Stimulated activated CD4-positive, alpha-beta T cell treated with anti-CD3 and anti-CD28 coated beads, Interleukin-2, amount 100 ng/mL, for 24 hours (primary cell): ENCODE measurements at regions not wholly inside any gene's neighbourhood (a gene's known extent, or its start where the extent isn't known, plus 50 kb on each side); places are given as distances from the start of the nearest gene placed in this dataset.

ENCODE experiments used
- DNase-seq, 2 donors: peaks; one replicate each; pipeline ENCODE4 v3.0.0-alpha.2; 2020

DNA sequence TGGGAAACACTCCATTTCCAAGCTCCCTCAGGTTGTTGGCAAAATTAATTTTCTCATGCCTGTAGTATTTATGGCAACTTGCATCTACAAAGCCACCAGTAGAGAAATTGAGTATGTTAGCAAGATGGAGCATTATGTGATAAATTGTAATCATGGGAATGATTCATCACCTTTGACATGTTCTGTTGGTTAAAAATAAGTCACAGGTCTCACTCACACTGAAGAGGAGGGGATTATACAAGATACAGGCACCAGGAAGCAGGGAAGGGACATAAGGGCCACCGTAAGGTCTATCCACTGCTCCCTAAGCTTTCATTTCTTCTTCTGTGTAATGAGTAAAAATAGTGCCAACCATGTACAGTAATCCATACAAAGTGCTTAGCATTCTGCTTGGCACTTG, 313.0 kb downstream of the GBA3 start:
- no peak for DNase-seq

DNA sequence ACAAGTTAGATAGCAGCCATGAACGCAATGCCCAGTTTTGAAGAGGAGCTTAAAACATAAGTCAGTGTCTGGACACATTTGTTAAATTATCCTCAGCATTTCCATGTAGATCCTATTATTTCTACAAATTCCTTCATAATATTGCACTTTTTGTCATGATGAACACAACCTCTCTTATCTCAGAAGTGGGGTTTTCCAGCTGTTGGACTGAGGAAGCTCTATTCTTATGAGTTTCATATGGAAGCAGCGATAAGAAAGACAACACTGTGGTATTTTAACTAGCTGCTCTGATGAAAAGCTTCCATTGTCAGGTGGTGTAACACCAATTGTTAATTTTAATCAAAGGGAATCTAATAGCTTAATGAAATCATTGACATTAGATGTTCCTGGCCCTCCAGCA, 308.7 kb downstream of the GBA3 start:
- DNase-seq, result no peak

DNA sequence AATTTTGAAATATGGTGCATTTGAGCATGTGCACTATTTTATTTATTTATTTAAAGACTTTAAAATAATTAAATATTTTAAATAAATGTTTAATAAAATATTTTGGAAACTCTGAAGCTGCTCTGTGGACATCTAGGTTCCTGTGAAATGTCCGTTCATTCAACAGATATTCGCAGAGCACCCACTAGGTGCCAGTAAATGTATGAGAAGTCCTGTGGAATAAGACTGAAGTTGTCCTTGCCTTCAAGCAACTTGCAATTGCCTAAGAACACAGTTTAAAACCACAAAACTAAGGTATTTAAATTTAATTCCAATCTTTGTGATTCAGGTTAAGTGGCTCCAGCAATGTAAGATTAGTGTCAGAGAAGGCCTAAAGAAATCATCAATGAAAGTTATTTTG, 306.7 kb downstream of the GBA3 start:
- DNase-seq, result no peak

DNA sequence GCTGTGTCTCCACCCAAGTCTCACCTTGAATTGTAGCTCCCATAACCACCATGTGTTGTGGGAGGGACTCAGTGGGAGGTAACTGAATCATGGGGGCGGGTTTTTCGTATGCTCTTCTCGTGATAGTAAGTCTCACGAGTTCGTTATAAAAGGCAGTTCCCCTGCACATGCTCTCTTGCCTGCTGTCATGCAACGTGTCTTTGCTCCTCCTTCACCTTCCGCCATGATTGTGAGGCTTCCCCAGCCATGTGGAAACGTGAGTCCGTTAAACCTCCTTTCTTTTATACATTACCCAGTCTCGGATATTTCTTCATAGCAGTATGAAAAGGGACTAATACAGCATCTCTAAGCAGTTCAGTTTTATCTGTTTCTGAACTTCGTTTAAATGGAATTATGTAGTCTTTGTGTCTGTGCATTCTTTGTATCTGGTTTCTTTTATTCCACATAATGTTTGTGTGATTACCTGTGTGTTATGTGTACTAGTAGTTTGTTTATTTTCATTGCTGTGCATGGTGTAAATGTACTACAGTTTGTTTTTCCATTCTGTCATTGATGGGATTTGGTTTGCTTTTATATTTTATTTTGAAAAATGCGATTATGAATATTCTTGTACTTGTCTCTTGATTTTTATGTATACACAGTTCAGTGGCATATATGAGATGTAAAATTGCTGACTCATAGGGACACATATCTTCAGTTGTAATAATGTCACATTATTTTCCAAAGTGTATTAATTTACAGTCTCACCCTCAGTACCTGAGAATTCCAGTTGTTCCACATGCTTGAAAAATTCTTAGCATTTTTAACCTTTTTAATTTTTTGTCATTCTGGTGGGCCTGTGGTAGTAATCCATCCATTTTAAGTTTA, 304.9 kb downstream of the GBA3 start:
- no peak for DNase-seq

DNA sequence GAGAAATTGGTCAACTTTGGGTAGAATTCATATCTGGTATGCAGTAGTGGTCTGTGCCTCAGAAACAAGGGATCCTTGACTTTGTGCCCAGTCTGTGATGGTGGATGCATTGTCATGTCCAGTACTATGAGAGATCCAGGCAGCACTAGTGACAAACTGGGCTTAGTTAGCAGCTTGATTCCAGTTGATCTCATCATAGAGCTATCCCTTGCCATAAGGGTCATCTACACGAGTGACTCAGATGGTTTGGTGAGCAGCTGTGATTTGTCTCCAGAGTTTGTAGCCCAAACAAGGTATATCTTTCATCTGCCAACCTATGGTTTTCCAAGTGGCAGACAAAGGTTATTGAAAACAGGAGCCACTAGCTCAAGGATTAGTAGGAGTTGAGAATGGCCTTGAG, 298.8 kb downstream of the GBA3 start:
- no peak for DNase-seq

DNA sequence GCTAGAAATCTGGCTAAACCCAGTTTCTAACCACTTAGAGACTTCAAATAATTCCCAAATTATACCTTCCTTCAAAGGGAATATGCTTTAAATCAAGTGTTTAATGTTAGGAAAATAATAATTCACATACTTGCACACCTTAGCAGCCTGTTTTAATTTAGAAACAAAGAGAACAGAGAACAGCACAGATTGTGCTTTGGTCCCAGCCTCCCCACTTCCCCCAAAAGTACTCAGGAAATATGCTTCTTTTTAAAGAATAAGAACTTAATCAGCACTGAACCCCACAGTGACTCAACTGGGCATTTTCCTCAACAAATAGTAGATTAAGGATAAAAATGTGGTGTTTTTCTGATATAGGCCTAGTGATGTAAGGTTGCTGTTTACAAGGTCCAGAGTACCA, 295.8 kb downstream of the GBA3 start:
- DNase-seq, result no peak

DNA sequence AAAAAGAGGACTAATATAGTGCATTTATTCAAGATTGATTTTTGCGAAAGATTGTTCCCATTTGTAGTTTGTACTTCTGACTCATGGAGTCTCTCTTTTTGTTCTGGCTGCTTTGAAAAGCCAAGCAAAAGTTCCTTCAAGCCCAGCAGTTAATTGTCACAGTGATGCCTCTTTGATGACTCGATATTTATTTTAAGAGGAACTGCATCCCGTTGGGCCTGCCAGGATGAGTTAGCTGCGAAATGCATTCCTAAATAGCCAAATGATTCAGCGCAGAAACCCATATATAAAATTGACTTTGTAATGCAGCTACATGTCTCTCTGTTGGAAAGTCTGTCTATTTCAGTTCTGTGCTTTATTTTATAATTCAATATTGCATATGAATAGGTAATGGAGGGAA, 295.1 kb downstream of the GBA3 start:
- DNase-seq, result no peak

DNA sequence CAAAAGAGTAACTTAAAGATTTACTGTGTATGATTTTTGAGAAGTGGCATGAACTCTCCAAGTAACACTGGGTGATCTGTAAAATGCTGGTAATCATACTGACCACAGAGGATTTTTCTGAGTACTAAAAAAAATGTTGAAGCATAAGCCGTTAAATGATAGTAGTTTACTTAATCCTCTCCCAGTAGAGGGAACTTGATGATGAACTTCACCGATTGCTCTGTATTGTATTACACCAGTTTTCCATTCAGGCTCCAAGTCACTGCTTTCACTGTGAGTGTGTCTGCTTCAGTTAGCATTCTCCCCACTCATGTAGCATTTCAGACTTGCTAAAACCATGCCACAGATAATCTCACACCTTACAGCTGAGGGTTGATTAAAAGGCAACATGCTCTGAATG, 294.1 kb downstream of the GBA3 start:
- DNase-seq, result no peak

DNA sequence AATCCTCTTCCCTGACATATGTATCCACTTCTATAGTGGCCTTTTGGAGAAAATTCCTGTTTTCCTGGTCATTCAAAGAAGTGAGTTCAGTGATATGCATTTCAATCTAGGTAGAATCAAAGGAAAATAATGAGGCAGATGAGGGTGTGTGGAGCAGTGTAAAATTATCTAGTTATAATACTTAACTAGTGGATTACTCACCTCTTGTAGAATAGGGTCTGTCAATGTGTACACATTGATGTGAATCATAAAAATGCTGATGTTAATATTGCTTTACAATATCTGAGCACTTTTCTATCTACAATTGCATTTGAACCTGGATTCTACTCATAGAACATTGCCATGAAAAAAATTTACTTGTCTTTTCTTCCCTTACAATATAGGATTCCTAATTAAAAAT, 293.5 kb downstream of the GBA3 start:
- DNase-seq, result no peak

DNA sequence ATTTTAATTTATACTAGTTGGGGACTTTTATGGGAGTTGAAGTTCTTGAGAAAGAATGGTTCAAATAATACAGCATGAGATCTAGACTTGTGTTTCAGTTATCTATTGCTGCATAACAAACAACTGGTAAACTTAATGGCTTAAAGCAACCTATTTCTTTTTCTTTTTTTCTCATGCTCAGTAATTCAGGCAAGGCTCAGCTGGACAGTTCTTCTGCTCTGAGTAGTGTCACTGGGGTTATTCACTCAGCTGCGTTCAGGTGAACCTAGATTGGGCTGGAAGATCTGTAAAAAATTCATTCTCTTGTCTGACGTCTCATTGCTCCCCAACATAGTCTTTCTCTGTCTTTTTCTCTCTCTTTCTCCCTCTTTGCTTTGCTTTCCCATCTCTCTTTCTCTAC, 291.7 kb downstream of the GBA3 start:
- DNase-seq, result no peak

DNA sequence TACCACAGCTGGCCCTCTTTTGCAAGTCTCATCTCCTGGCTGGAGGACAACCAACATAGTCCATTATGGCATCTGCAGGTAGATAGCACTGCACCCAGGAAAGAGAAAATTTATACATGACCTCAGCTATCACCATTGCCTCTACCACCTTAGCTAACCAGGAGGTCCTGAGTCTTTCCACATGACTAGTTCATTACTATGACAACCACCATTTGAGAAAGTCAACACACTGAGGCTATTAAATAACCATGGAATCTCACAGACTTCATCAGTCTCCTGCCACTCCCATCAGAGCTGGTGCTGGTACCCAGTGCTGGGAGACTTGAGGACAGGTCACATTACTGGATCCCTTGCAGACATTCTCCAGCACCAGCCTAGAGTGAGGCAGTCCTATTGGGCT, 285.9 kb downstream of the GBA3 start:
- no peak for DNase-seq

DNA sequence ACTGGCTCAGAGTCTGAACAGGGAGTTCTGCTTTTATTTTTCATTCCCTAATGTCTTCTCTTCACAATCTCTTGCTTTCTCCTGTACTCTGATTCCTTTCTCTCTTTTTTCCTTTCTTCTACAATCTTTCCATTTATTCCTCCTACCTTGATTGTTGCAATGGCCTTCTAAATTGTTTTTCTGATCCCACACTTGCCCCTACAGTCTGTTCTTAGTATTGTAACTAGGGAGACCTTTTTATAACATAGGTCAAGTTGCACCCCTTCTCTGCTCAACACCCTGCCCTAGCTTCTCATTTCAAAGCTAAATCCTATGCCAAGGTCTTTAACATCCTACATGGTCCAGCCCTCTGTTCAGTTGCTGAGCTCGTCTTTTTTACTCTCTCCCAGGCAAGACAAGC, 277.9 kb downstream of the GBA3 start:
- DNase-seq, result no peak

DNA sequence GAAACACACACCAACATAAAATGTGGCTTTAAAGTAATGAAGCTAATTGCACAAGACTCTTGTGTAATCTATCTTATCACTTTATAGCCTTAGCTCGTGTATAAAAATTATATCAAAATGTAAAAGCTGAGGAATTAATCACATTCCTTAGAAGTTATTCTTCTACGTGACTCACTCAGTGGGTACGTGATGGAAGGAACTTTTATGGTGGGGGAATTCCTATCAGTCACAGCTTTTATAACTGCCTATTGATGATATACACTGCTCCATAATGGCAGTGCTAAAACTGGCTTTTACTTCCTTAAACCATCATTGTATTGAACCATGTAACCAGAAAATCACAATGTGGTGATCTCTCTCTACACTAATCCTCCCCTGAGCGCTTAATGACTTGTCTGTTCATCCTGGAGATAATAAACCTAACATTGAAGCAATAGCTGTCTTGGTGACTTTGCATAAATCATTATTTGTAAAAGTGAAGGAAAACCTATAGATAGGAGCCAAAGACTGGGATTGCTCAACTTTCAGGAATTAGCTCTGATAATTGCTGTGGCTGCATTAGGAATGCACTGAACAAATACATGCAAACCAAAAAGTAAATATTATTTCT, 276.7 kb downstream of the GBA3 start:
- no peak for DNase-seq

DNA sequence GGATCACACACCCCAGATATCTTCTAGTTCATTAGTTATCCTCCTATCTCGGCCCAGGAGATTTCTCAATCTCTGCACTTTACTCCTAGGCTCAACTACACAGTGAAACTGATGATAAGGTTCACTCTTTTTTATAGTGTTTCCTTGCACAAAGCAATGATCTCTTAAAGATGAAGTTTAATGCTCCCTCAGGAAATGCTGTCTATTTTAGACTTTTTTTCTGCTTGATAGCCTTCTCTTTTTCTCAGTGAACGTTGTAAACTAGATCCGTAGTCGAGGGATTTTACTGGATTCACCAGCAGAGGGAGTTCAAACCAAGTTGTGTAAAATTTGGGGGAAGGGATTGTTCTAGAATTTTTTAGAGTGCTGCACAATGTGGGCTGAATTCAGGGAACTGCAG, 269.6 kb downstream of the GBA3 start:
- no peak for DNase-seq

DNA sequence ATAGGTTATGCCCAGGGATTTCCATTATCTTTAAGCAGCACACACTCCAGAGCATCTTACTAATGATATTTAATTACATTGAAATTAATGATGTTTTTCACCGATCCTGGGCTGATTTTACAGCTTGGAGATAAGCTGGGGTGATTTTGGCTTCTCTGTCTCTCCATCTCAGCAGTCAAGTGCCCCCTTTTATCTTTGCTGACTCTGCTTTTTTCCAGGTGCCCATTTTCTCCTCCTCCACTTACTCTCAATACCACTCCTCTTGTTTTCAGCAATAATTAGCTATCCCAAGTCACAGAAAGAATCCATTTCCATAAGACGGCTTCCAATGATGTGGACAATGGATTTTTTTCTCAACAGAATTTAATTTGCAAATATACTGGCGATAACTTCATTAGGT, 266.7 kb downstream of the GBA3 start:
- DNase-seq, result no peak

DNA sequence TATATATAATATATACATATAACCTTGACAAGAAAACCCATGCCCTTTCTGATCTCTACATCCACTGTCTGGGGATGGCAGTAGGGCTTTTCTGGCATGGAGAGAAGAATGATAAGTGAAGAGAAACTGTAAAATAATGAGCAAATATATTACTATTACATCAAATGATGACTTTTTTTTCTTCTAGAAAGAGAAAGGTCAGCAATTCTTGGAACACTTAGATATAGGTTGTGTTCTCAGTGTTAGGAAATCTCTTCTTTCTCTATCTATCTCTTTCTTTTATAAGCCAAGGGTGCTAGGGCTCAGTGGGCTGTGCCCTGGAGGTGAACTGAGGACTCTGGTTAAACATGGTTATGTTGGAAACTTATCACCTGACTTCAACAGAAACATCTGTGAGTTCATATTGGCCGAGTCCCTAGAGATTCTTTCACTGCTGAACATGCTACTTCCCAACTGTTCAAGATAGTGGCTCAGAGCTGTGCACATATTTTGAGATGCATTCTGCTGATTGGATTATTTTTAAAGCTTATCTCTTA, 265.1 kb downstream of the GBA3 start:
- no peak for DNase-seq

DNA sequence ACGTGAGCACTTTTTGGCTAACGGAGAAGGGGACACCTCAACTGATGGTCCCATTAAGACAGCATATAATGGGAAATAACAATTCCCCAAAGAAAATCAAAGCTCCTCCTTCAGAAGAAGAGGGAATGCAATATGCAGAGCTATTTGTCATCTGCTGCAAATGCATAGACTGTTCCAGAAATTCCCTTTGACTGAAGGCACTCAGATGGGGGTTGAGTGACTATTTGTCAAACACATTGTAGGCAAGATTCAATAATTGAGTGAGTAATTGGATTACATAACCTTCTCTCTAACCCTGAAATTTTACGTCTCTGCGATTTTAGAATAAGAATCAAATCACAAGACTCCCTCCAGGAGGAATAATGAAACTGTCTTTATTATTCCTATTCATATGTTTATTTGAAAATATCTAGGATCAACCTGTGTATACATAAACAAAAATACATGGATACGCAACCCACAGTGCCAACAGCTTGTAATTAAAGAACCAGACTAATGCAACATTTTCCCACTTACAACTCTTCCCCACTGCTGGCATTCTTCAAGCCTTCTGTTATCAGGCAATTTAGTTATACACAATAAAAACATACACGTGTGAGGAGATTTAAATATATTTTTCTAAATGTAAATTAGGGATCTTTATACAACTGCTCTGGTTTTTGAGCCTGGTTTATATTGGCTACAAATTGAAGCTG, 256.6 kb downstream of the GBA3 start:
- DNase-seq, result no peak

DNA sequence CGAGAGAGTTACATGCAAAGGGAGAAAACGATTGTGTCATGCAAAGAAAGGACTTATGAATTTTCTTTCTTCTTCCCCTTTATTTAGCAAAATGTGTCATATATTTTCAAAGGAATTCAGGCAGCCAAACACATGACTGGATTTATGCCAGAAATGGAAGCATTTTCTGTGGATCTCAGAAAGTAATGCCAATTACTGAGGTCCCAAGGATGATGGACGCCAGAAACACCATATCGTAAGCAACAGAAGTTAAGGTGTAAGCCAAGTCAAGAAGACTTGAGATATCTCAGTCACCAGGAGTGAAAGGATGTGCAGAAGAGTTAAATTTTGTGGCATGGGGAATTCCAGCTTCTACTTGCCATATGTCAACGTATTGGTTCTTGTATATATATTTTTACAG, 255.1 kb downstream of the GBA3 start:
- DNase-seq, result no peak

DNA sequence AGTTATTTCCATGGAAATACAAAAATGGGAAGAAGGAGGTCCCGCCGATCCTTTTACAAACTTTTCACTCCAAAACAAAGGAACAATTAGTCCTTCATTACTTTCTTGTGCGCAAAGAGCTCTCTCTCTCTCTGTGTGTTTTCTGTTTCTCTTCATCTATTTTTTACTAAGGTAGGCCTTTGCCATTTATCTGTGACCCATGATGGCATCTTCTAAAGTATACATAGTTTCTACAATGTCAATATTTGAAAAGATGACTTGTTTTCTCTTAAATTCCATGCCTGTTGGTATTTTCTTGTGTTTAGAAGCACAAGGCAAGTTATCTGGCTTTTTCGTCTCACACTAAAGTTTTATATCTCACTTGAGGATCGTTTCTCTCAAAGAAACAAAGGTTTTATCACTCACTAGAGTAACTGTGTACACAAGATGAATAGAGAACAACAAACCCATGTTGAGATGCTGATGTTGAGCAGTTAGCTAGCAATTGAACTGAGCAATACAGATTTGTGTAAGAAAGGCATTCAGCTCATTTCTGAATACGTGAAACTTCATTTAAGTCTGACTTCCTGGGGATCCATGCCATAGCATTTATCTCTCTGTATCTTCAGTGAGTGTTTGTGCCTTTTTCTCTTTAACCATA, 250.3 kb downstream of the GBA3 start:
- no peak for DNase-seq

DNA sequence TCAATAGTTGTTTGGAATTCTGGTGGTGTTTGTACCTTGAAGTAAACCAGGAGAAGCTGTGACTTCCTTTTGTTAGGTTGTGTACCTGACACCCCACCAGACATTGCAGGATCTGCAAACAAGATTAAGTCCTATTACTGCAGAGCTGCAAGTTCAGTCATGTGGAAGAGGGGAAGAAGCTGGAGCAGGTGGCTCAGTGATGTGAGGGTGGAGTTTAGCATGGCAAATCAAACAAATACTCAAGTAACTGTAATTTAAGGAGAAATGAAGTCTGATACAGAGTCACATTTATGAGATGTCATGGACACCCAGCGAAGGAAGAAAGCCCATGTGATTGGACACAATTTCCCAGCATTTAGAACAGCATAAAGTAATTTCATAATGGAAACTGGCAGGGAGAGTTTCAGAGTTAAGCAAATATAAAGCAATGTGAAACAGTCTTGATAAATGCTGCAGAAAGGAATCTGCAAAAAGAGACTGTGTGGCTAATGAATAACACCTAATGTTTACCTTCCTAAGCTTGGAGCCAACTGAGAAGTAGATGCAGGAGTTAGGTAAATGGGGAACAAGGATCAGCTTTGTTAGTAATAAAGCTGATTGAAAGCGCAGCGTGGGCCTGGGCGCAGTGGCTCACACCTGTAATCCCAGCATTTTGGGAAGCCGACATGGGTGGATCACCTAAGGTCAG, 249.1 kb downstream of the GBA3 start:
- DNase-seq, result no peak

DNA sequence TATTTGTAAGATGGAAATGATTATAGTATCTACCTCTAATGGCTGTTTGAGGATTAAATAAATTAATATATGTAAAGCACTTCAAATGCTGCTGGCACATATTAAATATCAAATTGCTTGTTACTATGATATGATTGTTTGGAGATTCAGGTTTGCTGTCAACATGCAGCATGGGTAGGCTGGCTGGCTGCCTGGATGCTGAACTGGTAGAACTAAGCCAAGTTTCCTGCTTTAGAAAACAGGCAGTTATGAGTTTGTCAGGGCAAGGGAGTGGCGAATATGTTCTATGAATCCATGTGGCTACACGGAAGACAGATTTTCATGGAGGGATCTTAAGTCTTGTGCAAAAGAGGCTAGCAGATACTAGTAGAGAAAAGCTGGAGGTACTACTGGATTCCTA, 239.6 kb downstream of the GBA3 start:
- DNase-seq, result no peak

DNA sequence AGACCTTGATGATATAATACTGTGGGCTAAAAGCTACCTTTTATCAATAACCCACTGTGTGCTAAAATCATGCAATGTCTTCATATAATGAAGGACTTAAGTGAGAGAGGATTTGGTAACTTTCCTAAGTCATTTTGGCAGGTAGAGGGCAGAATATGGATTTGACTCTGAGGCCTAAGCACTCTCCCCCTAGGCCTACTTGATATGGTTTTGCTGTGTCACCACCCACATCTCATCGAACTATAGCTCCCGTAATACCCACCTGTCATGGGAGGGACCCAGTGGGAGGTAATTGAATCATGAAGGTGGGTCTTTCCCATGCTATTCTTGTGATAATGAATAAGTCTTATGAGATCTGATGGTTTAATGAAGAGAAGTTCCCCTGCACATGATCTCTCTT, 229.7 kb downstream of the GBA3 start:
- no peak for DNase-seq

DNA sequence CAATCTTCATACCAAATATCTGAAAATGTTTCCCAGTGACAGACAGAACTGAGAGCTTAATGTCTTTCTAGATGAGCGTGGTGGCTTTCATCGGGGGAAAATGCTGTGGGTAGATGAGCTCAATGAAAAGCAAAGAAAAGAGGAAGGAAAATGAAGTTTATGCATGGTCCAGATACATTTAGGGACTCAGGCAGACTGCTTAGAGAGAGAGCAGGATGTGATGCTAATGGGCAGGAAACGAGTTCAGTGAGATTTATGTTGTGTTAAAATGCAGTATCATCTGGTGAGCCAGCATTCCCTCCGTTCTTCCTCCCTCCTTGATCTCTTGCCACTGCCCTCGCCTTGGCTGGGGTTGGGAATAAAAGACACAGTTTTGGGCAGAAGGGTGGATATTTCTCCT, 229.2 kb downstream of the GBA3 start:
- DNase-seq, result no peak
